ENCODE measurements at regions not wholly inside any gene's neighbourhood (a gene's known extent, or its start where the extent isn't known, plus 50 kb on each side); places are given as distances from the start of the nearest gene placed in this dataset.
"Not testable (repeated sequence)": the region's sequence is repeated elsewhere in the genome, so short reads cannot be mapped to it uniquely, and the experiment has no call there.

DNA sequence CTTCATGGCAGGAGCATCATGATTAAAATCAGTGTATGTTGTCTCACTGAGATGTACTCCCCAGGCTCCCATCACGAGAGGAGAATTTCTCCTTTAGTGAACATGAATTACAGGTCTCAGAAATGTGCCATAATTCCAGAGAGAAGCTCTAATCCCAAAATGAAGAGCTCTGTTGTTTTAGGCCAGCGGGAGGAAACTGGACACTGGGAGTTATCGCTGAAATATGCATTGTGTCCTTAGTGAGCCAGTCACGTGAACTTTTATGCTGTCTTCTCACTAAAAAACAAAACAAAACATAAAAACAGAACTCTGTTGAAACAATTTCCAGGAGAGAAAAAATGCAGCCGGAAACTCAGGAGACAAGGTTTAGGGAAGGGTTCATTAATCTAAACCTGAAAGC, 315.7 kb upstream of the NT5E start:
- ChIA-PET POLR2A (ENCODE audit: low non-redundant PET) (no interaction called here), CTCF (no interaction called here)
- TF ChIP-seq, protein P1, sequence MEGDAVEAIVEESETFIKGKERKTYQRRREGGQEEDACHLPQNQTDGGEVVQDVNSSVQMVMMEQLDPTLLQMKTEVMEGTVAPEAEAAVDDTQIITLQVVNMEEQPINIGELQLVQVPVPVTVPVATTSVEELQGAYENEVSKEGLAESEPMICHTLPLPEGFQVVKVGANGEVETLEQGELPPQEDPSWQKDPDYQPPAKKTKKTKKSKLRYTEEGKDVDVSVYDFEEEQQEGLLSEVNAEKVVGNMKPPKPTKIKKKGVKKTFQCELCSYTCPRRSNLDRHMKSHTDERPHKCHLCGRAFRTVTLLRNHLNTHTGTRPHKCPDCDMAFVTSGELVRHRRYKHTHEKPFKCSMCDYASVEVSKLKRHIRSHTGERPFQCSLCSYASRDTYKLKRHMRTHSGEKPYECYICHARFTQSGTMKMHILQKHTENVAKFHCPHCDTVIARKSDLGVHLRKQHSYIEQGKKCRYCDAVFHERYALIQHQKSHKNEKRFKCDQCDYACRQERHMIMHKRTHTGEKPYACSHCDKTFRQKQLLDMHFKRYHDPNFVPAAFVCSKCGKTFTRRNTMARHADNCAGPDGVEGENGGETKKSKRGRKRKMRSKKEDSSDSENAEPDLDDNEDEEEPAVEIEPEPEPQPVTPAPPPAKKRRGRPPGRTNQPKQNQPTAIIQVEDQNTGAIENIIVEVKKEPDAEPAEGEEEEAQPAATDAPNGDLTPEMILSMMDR (conservative IDR thresholded peaks at IDR 0.05; ENCODE audit: low read depth), result no peak
- DNase-seq (ENCODE audit: low spot score), result no peak
- H3K27ac ChIP-seq, result no peak overlapping the region

DNA sequence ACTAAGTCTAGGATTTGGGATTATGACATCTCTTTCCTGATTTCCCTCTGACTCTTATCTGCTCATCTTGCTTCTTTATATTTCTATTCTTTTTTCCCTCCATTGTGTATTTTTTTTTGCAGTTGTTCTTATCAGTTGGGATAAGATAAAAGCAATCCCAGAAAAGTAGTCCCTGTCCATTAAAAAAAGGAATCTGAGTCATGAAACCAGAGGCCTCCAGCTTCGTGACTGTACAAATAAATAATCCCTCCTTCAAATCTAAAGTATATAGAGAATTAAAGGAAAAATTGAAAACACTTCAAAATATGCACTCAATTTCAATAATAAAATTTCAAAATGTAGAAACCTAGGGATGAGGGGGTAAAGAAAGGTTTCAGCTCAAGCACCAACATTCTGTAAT, 317.8 kb upstream of the NT5E start:
- CTCF ChIA-PET, result no interaction called here
- no peak for DNase-seq (ENCODE audit: low spot score)
- POLR2A ChIA-PET (ENCODE audit: low non-redundant PET), result no interaction called here

DNA sequence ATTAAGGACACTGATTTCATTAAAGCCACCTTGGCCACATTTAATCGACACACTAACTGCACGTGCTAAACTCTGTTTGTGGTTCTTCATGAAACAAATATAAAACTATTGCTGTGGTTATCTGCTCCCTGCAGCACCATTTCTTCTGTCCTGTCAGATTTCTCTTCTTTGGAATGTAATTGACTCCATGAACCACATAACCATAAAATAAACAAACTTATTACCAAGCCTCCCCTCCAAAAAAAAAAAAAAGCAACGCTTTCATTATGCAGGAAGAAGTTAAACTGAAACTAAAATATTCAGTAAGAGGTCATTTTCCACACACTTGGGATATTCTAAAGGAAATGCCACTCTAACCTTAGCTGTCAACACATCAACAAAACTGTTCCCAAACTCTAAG, 319.1 kb upstream of the NT5E start:
- TF ChIP-seq, protein P1 (conservative IDR thresholded peaks at IDR 0.05; ENCODE audit: low read depth), result no peak
- DNase-seq (ENCODE audit: low spot score), result no peak
- H3K27ac ChIP-seq, result no peak overlapping the region
- ChIA-PET CTCF (no interaction called here), POLR2A (ENCODE audit: low non-redundant PET) (no interaction called here)

More for the DNA sequence above, 317.8 kb upstream of the NT5E start:
- H3K27ac ChIP-seq, result no peak overlapping the region
- TF ChIP-seq, protein P1 (conservative IDR thresholded peaks at IDR 0.05; ENCODE audit: low read depth), result no peak

DNA sequence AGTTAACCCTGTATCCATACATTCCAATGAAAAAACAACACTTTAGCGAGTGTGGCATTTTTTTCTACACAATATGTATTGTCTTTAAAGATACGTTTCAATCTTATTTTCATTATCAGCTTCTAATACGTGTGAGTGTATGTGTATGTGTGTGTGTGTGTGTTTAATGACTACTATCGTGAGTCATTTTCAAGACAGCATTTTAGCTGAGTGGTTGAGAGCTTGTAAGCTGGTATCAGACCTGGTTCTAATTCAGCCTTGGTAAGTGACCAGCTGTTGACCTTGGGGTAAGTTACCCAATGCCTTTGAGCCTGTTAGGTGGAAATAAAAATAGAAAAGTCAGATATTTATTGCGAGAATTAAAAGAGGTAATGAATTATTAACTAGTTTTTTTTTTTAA, 320.0 kb upstream of the NT5E start:
- TF ChIP-seq, protein P1 (conservative IDR thresholded peaks at IDR 0.05; ENCODE audit: low read depth), result no peak
- ChIA-PET CTCF (no interaction called here), POLR2A (ENCODE audit: low non-redundant PET) (no interaction called here)
- no peak overlapping the region for H3K27ac ChIP-seq
- no peak for DNase-seq (ENCODE audit: low spot score)

DNA sequence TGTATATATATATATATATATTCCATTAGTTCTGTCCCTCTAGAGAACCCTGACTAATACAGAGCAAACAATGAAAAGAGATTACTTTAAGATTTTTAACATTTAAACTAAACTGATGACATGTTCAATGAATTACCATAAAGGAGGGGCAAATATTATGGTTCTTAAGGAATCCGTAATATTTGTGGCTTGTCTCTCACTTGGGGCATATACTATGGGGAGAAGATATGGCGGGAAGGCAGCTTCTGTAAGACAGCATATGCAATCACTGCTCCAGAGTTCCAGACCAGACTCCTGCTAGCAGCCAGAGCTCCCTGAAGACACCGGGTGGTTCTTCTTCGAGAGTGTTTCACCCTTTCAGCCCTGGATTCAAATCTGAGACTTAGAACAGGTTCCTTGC, 321.1 kb upstream of the NT5E start:
- no peak overlapping the region for H3K27ac ChIP-seq
- DNase-seq (ENCODE audit: low spot score), result no peak
- POLR2A ChIA-PET (ENCODE audit: low non-redundant PET), result no interaction called here
- CTCF ChIA-PET, result no interaction called here
- TF ChIP-seq, protein P1 (conservative IDR thresholded peaks at IDR 0.05; ENCODE audit: low read depth), result no peak

DNA sequence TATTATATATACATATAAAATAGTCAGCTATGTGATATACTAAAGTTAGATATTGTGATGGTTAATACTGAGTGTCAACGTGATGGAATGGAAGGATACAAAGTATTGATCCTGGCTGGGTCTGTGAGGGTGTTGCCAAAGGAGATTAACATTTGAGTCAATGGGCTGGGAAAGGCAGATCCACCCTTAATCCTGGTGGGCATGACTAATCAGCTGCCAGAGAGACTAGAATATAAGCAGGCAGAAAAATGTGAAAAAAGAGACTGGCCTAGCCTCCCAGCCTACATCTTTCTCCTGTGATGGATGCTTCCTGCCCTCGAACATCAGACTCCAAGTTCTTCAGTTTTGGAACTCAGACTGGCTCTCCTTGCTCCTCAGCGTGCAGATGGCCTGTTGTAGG, 321.6 kb upstream of the NT5E start:
- POLR2A ChIA-PET (ENCODE audit: low non-redundant PET); H3K27ac ChIP-seq; DNase-seq (ENCODE audit: low spot score): not testable (repeated sequence)
- CTCF ChIA-PET, result interaction anchor here (0.6 kb wide), 1 partner anchor 248 kb away, joined by 3 read pairs; no protein-coding TSS in a partner anchor

DNA sequence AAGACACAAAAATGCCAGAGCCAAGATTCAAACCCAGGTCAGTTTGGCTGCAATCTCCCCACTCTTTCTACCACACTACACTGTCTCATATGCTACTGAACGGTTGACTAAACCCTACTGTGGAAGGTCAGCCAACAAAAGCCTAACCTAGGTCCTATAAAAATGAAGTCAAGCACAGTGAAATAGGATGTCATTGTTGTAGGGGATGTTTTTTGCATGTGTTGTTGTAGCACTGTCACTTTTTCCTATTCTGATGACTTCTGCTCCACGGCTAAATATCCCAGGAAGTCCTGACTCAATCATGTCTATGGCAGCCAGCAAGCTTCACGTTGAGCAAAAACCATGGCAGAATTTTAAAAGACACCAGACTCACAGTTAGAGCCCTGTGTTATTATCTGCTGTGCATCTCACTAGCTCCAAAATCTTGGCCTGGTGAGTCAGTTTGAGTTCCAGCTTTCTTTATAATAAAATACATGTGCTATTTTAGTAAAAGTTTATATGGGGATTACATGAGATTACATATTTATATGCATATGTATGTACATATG, 322.1 kb upstream of the NT5E start:
- H3K27ac ChIP-seq, result no peak overlapping the region
- DNase-seq (ENCODE audit: low spot score), result no peak
- POLR2A ChIA-PET (ENCODE audit: low non-redundant PET), result no interaction called here
- TF ChIP-seq, protein P1 (conservative IDR thresholded peaks at IDR 0.05; ENCODE audit: low read depth), result no peak
- CTCF ChIA-PET, result interaction anchor here (0.6 kb wide), 1 partner anchor 248 kb away, joined by 3 read pairs; no protein-coding TSS in a partner anchor

Measured in RWPE1 (cell line).